PC-9 (cell line): ENCODE measurements at regions not wholly inside any gene's neighbourhood (a gene's known extent, or its start where the extent isn't known, plus 50 kb on each side); places are given as distances from the start of the nearest gene placed in this dataset.

Source experiments
- BruUV-seq: library from RNA; stranded (reverse); fragments of 400-500 nt; replicated peaks from 2 replicates; lab custom pipeline; 2021; lab: Mats Ljungman, UMichigan
- CTCF ChIA-PET: fragments of 300-600 bp; sonication (Branson Sonifier 250); formaldehyde crosslinking; loops from one replicate; lab custom pipeline; 2022; ENCODE audit warnings: antibody characterized with exemption; lab: Charles Lee
- POLR2A ChIA-PET: fragments of 300-600 bp; sonication (Branson Sonifier 250); formaldehyde crosslinking; loops from one replicate; lab custom pipeline; 2022; ENCODE audit warnings: antibody characterized with exemption; ENCODE audit not compliant: unreplicated experiment; lab: Charles Lee
- DNase-seq, 2 experiments: peaks; one replicate each; pipeline versions ENCODE4 v3.0.0 to v3.0.0-alpha.2; 2015 to 2022; ENCODE audit warnings: mixed read lengths in 1 of 2
- H2AFZ ChIP-seq: fragments of 200-600 bp; sonication (generic); 2 replicates; pipeline ENCODE4 v1.8.1; 2017; ENCODE audit warnings: antibody characterized with exemption
- H3F3A ChIP-seq: fragments of 200-600 bp; sonication (generic); 2 replicates; pipeline ENCODE4 v1.8.1; 2017; ENCODE audit warnings: antibody characterized with exemption, mild to moderate bottlenecking, low read depth; ENCODE audit not compliant: insufficient read depth
- H3K27ac ChIP-seq: fragments of 200-600 bp; sonication (generic); 2 replicates; pipeline ENCODE4 v1.6.1; 2016; ENCODE audit warnings: mixed run types
- H3K27me3 ChIP-seq: fragments of 200-600 bp; sonication (generic); 2 replicates; pipeline ENCODE4 v1.6.1; 2016; ENCODE audit warnings: low read depth, mixed run types; ENCODE audit not compliant: insufficient read depth
- H3K36me3 ChIP-seq: fragments of 200-600 bp; sonication (generic); 2 replicates; pipeline ENCODE4 v1.6.1; 2016; ENCODE audit warnings: low read depth, mixed run types
- H3K4me1 ChIP-seq: fragments of 200-600 bp; sonication (generic); replicated peaks from 2 replicates; pipeline ENCODE4 v1.6.1; 2016; ENCODE audit warnings: mixed run types; ENCODE audit not compliant: insufficient read depth
- H3K4me2 ChIP-seq: fragments of 200-600 bp; sonication (generic); 2 replicates; pipeline ENCODE4 v1.6.1; 2017; ENCODE audit warnings: mixed run types
- H3K4me3 ChIP-seq: fragments of 200-600 bp; sonication (generic); 2 replicates; pipeline ENCODE4 v1.6.1; 2016; ENCODE audit warnings: mixed run types
- H3K79me2 ChIP-seq: fragments of 200-600 bp; sonication (generic); 2 replicates; pipeline ENCODE4 v1.6.1; 2017; ENCODE audit warnings: low read depth, mixed run types
- H3K9me2 ChIP-seq: fragments of 200-600 bp; sonication (generic); 2 replicates; pipeline ENCODE4 v1.8.1; 2017; ENCODE audit warnings: mild to moderate bottlenecking; ENCODE audit not compliant: insufficient read depth
- H3K9me3 ChIP-seq: fragments of 200-600 bp; sonication (generic); 2 replicates; pipeline ENCODE4 v1.8.1; 2016; ENCODE audit warnings: low read depth; ENCODE audit not compliant: insufficient read depth
- H4K20me1 ChIP-seq: fragments of 200-600 bp; sonication (generic); 2 replicates; pipeline ENCODE4 v1.8.1; 2017; ENCODE audit not compliant: insufficient read depth
- CTCF ChIP-seq: fragments of 200-600 bp; sonication (generic); conservative IDR thresholded peaks from 2 replicates; pipeline ENCODE4 v1.6.1; 2017; ENCODE audit warnings: mixed run types, antibody characterized with exemption, mild to moderate bottlenecking, moderate library complexity
- EZH2 ChIP-seq: fragments of 200-600 bp; sonication (generic); IDR thresholded peaks from 2 replicates; pipeline ENCODE4 v1.8.0; 2017; ENCODE audit warnings: antibody characterized with exemption, low read depth
- intact Hi-C: fragments of 100-400 bp; cut with micrococcal nuclease; formaldehyde crosslinking; loops from one replicate; pipeline ENCODE4 v1.10.0; 2022; ENCODE audit not compliant: unreplicated experiment

- no TSS peak for BruUV-seq
- Histone ChIP-seq H3K4me1 (0 out of 2 replicates have a peak, but pooled peaks cover 2% of the 10 kb centered on the region), H3K9me2 (no peaks in the 10 kb centered on the region), H3K27ac (no peak overlapping the region), H3K4me2 (no peak overlapping the region), H4K20me1 (no peaks in the 10 kb centered on the region), H3F3A (no peaks in the 10 kb centered on the region), H3K4me3 (no peak overlapping the region), H3K9me3 (no peaks in the 10 kb centered on the region), H3K27me3 (peaks cover 35% of the 10 kb centered on the region), H3K36me3 (no peaks in the 10 kb centered on the region), H3K79me2 (no peaks in the 10 kb centered on the region), H2AFZ (no peak overlapping the region)
- ChIA-PET POLR2A (no interaction called here), CTCF (no interaction called here)
- DNase-seq: no peak
- TF ChIP-seq CTCF: no peak
- TF ChIP-seq EZH2: no peak
- intact Hi-C loops: no loop called here
Observed at GRCh38 chr18:78158943-78159342, 820.7 kb upstream of the SALL3 start.

DNA sequence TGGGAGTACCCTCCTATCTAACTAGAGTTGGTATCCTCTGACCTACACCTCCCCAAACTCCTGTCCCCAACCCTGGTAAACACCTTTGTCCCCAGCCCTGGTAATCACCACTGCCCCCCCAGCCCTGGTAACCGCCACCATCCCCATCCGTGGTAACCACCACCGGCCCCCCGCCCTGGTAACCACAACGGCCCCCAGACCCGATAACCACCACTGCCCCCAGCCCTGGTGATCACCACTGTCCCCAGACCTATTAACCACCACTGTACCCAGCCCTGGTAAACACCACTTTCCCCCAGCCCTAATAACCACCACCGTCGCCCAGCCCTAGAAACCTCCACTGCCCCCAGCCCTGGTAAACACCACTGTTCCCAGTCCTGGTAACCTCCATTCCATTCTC, 820.2 kb upstream of the SALL3 start:
- no peaks in the 10 kb centered on the region for H3K36me3 ChIP-seq
- H3K27ac ChIP-seq: no peak overlapping the region
- ChIA-PET POLR2A (no interaction called here), CTCF (no interaction called here)
- no peak overlapping the region for H3K4me2 ChIP-seq
- no TSS peak for BruUV-seq
- peaks cover 34% of the 10 kb centered on the region for H3K27me3 ChIP-seq
- H3K4me1 ChIP-seq: 0 out of 2 replicates have a peak, but pooled peaks cover 2% of the 10 kb centered on the region
- no peak overlapping the region for H3K4me3 ChIP-seq
- TF ChIP-seq EZH2: no peak
- TF ChIP-seq CTCF: no peak
- DNase-seq: no peak
- H3K9me3 ChIP-seq: no peaks in the 10 kb centered on the region
- no peaks in the 10 kb centered on the region for H3F3A ChIP-seq
- H3K79me2 ChIP-seq: no peaks in the 10 kb centered on the region
- no peaks in the 10 kb centered on the region for H3K9me2 ChIP-seq
- intact Hi-C loops: no loop called here
- H2AFZ ChIP-seq: no peak overlapping the region
- H4K20me1 ChIP-seq: no peaks in the 10 kb centered on the region

DNA sequence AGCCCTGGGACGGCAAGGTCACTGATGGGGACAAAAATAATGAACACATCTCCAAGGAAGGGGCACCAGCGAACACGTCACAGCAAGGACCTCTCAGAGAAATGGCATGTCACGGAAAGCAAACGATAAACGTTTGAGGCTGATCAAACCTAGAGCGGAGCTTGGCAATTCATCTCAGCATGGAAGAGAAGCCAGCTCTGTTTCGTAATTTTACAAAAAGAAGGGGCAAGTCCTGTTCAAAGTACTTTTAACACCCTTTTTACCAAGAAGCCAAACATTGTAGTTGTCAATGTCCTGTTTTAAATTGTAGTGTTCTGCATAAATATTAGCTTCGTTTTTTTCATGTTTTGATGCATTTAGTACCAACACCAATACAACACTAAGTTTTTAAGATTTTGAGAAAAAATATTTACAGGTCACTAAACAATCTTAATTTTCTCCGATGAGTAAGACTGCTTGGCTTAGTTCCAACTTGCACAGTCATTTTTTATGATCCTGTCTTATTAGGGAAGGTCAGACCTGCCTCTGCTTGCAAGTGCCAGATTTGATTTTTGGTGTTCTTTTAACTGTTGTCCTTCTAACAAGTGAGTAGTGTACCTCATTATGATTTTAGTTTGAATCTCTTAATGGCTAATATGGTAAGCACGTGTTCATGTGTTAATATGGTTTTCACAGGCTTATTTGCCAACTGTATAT, 818.5 kb upstream of the SALL3 start:
- H3K4me1 ChIP-seq: 0 out of 2 replicates have a peak, but pooled peaks cover 2% of the 10 kb centered on the region
- no peaks in the 10 kb centered on the region for H3K36me3 ChIP-seq
- POLR2A ChIA-PET: no interaction called here

More for the DNA sequence above, 818.5 kb upstream of the SALL3 start:
- no peak overlapping the region for H2AFZ ChIP-seq
- H3K4me3 ChIP-seq: no peak overlapping the region
- BruUV-seq: no TSS peak
- H3F3A ChIP-seq: no peaks in the 10 kb centered on the region
- intact Hi-C loops: no loop called here
- no peak overlapping the region for H3K4me2 ChIP-seq
- H4K20me1 ChIP-seq: no peaks in the 10 kb centered on the region
- H3K27ac ChIP-seq: no peak overlapping the region
- no peaks in the 10 kb centered on the region for H3K9me3 ChIP-seq
- no peaks in the 10 kb centered on the region for H3K9me2 ChIP-seq
- H3K79me2 ChIP-seq: no peaks in the 10 kb centered on the region
- TF ChIP-seq CTCF (no peak), EZH2 (no peak)
- CTCF ChIA-PET: no interaction called here
- H3K27me3 ChIP-seq: peaks cover 28% of the 10 kb centered on the region
- no peak for DNase-seq
